Testis (tissue), 2 donors: ENCODE measurements at regions not wholly inside any gene's neighbourhood (a gene's known extent, or its start where the extent isn't known, plus 50 kb on each side); places are given as distances from the start of the nearest gene placed in this dataset.

ENCODE experiments used
- POLR2A ChIP-seq: fragments of 450-650 bp; IDR thresholded peaks from one replicate; pipeline ENCODE4 v1.6.1; 2017; ENCODE audit warnings: antibody characterized with exemption, mild to moderate bottlenecking, moderate library complexity
- TF ChIP-seq, protein P1 (sequence below), 3 experiments: fragments of 450-650 bp in 2 of 3; fragments of 200-600 bp in 1 of 3; sonication (generic) in 1 of 3; IDR thresholded peaks; one replicate each; pipeline ENCODE4 v1.5.1; 2016 to 2019; ENCODE audit warnings: antibody characterized with exemption in 3 of 3, mild to moderate bottlenecking in 2 of 3, moderate library complexity in 1 of 3

DNA sequence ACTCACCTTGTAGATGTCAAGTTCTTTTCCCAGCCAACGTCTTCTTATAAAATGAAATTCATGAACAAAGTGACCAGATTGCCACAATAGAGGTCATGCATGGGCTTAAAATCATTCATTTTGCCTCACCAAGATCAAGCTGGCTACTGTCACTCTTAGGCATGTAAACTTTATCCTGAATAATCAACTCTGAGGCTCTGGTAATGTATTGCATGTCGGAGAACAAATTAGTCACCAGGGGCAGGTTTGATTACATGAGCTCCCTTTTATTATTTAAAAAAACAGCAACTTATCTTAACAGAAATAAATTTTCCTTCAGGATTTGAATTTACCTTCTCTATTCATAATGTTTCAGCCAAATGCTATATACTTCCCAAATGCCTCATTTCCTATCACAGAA lies 112.9 kb upstream of the SP4 start:
- TF ChIP-seq, protein P1, sequence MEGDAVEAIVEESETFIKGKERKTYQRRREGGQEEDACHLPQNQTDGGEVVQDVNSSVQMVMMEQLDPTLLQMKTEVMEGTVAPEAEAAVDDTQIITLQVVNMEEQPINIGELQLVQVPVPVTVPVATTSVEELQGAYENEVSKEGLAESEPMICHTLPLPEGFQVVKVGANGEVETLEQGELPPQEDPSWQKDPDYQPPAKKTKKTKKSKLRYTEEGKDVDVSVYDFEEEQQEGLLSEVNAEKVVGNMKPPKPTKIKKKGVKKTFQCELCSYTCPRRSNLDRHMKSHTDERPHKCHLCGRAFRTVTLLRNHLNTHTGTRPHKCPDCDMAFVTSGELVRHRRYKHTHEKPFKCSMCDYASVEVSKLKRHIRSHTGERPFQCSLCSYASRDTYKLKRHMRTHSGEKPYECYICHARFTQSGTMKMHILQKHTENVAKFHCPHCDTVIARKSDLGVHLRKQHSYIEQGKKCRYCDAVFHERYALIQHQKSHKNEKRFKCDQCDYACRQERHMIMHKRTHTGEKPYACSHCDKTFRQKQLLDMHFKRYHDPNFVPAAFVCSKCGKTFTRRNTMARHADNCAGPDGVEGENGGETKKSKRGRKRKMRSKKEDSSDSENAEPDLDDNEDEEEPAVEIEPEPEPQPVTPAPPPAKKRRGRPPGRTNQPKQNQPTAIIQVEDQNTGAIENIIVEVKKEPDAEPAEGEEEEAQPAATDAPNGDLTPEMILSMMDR (IDR thresholded peaks at IDR 0.05), result no peak
- TF ChIP-seq POLR2A, result no peak
